GM12872 (cell line): ENCODE measurements at regions not wholly inside any gene's neighbourhood (a gene's known extent, or its start where the extent isn't known, plus 50 kb on each side); places are given as distances from the start of the nearest gene placed in this dataset.

Experiments
- CTCF ChIP-seq: IDR thresholded peaks from 3 replicates; pipeline ENCODE4 v1.5.1; 2011; ENCODE audit warnings: low read depth, mild to moderate bottlenecking, low read length, moderate library complexity; ENCODE audit not compliant: insufficient read depth

DNA sequence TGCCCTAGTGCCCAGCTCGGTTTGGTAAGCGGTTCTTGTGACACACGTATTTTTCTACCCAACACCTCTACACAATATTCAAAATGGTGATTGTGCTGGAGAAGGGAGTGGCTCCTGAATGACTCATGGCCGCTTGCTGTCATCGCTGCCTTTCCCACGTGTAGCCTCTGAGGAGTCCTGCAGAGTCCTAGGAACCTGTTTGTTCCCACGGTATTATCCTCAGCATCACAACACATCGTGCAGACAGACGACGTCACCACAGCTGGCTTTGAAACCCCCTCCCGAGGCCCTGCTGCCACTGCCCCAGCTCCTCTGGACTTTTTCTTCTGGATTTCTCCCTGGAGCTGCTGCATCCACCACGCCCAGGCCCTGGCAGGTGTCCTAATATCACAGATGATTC is 353.5 kb downstream of the SMOC2 start:
- no peak for TF ChIP-seq CTCF

DNA sequence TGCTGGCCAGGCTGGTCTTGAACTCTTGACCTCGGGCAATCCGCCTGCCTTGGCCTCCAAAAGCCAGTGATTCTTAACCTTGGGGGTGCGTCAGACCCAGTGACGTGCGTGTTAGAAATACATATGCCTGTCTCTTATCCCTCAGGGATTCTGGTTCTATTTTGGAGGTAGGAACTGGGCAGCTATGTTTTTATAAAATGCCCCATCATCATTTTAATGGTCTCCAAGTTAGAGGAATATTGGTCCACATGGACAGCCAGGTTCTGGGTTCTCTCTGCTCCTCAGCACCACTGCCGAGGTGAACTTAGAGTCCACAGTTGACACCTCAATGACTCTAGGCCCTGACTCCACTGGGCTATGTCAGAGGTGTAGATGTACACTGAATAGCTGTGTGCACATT is 352.7 kb downstream of the SMOC2 start:
- TF ChIP-seq CTCF: no peak

DNA sequence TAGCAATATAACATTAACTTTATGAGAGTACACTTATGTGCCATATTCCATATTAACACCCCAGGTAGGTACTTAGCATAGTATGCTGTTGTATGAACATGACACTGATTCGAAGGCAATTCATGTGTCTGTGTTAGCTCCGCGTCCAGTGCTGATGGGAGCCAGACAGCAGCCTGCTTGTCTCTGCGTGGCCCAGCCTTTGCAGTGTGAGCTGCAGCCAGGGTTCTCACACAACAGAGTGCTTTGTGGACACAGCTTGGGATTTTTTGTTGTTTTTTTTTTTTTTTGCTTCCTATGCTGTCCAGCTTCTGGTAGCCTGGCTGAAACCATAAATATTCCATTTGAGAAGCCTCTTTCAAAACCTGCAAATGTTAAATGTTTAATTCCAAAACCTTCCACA is 350.9 kb downstream of the SMOC2 start:
- no peak for TF ChIP-seq CTCF

DNA sequence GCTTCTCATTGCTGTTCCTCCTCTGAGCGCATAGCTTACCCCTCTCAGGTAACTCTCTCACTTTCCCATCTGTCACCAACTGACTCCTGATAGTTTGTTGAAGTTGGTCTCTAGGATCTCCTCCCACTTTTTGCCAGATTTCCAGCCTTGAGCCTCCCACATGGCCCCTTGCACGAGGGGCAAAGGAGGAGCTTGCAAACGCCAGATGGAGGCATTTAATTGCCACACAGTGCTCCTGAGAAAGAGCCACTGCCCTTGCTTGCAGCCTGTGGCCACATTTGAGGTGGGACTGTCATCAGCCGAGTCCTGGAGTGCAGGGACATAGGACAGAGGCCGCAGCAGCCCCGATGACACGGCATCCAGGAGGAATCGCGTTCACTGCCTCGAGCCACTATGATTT is 348.7 kb downstream of the SMOC2 start:
- TF ChIP-seq CTCF: no peak

DNA sequence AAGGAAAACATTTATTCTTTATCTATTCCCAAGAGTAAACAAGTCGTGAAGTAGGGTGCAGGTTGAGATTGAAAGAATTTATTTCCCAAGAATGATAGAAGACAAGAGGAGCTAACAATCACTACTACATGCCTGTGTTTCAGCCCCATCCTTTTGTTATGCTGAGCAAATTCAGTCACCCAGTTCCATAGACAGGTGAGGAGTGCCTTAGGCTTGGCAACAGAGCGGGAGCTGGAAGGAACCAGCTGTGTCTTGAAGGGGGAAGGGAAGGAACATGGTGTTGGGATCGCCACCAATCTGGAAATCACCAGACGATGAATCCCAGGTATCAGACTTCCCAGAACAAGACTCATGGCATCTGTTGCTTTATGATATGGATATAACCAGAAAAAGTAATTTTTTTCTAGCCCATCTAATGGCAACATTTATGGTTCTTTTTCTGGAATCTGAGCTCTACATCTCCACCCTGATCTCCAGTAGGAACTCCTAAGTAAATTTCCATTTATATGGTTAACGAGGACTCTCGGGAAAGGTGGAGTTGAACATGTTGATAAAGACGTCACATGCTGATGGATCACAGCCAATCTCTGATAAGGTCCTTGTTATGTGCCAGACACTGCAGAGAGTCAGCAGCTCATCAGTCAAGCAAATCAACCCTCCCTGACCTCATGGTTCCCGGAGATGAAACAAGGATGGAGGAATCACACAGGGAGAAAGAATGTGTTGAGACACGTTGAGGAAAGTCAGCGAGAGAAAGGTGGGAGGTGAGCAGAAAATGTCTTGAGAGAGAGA is 344.9 kb downstream of the SMOC2 start:
- no peak for TF ChIP-seq CTCF

GRCh38 chr6:168784426-168784825 is 343.4 kb downstream of the SMOC2 start:
- TF ChIP-seq CTCF: no peak

GRCh38 chr6:168783720-168784119 is 342.7 kb downstream of the SMOC2 start:
- no peak for TF ChIP-seq CTCF
